Esophagus muscularis mucosa (tissue), 3 donors: ENCODE measurements at regions not wholly inside any gene's neighbourhood (a gene's known extent, or its start where the extent isn't known, plus 50 kb on each side); places are given as distances from the start of the nearest gene placed in this dataset.

Source experiments
- POLR2A ChIP-seq: fragments of 450-650 bp; IDR thresholded peaks from one replicate; pipeline ENCODE4 v1.6.1; 2017; ENCODE audit warnings: antibody characterized with exemption, moderate library complexity, mild to moderate bottlenecking, low read depth
- POLR2AphosphoS5 ChIP-seq, 2 donors: sonication (generic); formaldehyde crosslinking; IDR thresholded peaks; one replicate each; pipeline ENCODE4 v1.6.1; 2017; ENCODE audit warnings: antibody characterized with exemption in 2 of 2
- TF ChIP-seq, protein P1 (sequence below), 3 experiments: fragments of 200-600 bp in 2 of 3; fragments of 450-650 bp in 1 of 3; sonication (generic) in 2 of 3; IDR thresholded peaks; one replicate each; pipeline ENCODE4 v1.5.1; 2017 to 2019; ENCODE audit warnings: antibody characterized with exemption in 3 of 3, mild to moderate bottlenecking in 2 of 3, moderate library complexity in 1 of 3

GRCh38 chrX:8244301-8244700, 73.2 kb upstream of the VCX2 start:
- TF ChIP-seq, protein P1, sequence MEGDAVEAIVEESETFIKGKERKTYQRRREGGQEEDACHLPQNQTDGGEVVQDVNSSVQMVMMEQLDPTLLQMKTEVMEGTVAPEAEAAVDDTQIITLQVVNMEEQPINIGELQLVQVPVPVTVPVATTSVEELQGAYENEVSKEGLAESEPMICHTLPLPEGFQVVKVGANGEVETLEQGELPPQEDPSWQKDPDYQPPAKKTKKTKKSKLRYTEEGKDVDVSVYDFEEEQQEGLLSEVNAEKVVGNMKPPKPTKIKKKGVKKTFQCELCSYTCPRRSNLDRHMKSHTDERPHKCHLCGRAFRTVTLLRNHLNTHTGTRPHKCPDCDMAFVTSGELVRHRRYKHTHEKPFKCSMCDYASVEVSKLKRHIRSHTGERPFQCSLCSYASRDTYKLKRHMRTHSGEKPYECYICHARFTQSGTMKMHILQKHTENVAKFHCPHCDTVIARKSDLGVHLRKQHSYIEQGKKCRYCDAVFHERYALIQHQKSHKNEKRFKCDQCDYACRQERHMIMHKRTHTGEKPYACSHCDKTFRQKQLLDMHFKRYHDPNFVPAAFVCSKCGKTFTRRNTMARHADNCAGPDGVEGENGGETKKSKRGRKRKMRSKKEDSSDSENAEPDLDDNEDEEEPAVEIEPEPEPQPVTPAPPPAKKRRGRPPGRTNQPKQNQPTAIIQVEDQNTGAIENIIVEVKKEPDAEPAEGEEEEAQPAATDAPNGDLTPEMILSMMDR (IDR thresholded peaks at IDR 0.05) = no peak
- TF ChIP-seq POLR2A (no peak), POLR2AphosphoS5 (IDR thresholded peaks at IDR 0.05) (no peak)
